HK-2 (cell line): ENCODE measurements at regions not wholly inside any gene's neighbourhood (a gene's known extent, or its start where the extent isn't known, plus 50 kb on each side); places are given as distances from the start of the nearest gene placed in this dataset.

ENCODE experiments used
- DNase-seq: peaks from one replicate; pipeline ENCODE4 v3.0.0-alpha.2; 2018; ENCODE audit not compliant: unreplicated experiment

DNA sequence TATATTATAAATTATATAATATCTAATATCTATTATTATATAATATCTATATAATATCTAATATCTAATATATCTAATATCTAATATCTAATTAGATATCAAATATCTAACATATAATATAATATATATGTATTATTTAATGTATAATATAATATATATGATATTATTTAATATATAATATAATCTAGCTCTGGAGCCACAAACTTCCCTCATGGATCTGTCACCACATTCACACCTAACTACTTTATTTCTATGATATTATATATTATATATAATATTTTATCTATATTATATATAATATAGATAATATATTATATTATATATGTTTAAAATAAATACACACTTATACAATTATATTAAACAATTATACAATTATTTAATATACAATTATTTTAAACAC is 667.5 kb downstream of the KCTD8 start:
- DNase-seq: no peak

DNA sequence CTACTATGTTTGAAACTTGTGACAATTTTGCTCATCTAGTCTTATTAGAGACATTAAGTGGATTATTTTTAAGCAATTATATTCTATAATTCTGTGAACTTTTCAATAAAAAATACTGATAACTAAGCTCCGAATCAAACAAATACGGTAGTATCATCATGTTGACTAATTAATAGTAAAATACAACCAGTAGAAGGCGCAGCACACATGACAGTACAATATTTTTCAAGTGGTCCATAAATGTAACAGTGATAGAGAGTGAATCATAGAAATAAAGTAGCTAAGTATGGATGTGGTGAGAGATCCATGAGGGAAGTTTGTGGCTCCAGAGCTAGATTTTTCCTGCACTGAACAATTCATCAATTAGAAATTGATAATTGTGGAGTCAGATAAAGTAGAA is 666.2 kb downstream of the KCTD8 start:
- no peak for DNase-seq

DNA sequence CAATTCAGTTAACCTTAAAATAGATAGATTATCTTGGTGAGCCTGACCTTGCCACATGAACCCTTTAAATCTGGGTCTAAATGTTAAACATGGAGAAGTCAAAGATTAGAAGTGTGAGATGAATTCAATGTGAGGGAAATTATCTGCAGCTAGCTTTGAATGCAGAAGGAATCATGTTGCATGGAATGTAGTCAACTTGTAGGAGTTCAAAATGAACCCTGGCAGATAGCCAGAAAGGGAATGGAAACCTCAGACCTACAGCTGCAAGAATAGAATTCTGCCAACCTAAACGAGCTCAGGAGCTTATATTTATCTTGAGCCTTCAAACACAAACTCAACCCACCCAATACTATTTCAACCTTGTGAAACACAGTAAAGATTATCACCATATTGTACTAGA is 632.5 kb downstream of the KCTD8 start:
- no peak for DNase-seq

DNA sequence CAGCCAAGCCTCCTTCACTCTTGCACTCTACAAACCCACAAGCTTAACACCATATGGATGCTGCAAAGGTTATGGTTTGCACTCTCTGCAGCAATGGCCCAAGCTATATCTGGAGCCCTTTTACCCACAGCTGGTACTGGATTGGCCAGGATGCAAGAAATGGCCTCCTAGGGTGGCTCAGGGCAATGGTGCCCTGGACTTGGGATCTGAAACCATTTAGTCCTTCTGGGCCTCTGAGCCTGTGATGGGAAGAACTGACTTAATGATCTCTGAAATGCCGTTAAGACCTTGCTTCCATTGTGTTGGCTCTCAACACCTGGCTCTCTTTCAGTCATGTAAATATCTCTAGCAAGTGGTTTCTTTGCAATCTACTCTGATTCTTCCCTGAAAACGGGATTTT is 626.0 kb downstream of the KCTD8 start:
- DNase-seq: no peak

DNA sequence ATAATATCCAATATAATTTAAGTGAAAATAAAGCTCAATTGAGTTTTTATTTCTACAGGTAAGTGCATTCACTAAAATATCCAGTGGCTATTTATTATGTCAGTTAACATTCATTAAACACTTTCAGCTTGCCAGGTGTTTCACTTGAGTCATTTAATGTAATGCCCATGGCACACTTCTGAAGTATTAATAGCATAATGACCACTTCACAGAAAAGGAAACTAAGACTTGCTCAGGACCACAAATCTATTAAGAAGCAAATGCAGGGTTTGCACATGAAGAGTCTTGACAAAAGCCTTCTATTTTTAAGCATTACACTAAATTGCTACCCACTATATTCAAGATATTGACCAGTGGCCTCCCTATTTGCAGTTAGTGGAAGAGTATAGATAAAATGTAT is 612.7 kb downstream of the KCTD8 start:
- no peak for DNase-seq

DNA sequence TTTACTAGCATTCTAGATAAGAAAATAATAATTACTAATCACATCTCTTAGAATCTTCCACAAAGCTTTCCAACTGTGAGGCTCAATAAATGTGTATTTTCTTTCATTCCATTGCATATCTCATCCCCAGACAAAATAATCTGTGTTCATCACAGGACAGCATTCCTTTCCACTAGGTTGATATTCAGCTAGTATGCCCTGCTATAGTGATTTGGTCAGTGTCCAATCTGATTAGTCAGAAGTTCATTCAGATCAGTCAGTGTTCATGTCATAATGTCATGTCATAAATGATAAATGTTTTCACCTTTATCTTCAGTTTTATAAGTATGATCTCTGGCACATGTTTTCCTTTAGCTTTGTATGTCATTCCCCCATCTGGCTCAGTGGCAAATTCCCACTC is 611.4 kb downstream of the KCTD8 start:
- DNase-seq: no peak

DNA sequence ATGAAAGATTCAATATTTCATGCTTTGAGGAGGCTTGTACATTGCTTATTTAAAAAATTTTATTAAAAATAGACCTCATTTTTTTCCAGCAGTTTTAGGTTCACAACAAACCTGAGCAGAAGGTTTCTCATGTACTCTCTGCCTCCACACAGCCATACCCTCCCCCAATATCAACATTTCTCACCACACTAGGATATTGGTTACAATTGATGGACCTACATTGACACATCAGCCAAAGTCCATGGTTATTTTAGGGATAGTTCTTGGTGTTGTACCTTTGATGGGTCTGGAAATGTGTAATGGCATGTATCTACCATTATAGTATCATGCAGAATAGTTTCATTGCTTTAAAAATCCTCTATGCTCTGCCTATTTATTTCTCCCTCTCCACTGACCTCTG is 611.0 kb downstream of the KCTD8 start:
- no peak for DNase-seq

DNA sequence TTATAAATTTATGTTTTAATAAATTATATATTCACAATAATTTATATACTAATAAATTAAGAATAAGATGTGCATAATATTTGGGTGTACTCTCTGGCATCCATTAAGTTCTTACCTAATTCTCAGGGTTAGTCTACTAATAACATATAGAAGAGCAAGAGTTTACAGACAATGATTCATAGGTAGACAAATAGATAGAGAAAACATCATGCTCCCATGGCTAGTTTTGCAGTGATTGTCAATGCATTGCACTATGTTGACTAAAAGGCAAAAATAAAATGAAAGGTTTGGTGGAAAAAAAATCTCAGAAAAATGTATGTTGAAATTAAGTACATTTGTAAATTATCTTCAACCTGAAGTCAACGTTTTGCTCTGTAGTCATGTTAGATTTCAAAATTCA is 606.0 kb downstream of the KCTD8 start:
- DNase-seq: no peak

DNA sequence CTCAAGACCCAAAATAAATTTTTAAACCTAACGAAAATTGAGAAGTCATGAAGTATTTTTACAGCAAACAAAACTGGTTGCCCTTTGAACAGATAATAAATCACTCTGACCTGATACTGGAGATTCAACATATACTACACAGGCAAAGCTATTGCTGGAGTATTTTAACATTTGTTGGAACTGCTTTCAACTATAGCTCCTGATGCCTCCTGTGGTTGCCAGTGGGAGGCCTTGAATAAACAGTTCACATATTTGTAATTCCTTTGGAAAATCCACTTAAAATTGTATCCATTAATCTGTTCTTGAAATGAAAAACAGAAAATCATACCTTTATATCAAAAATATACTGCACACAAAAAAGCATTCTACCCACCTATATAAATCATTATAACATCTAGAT is 605.1 kb downstream of the KCTD8 start:
- DNase-seq: no peak

DNA sequence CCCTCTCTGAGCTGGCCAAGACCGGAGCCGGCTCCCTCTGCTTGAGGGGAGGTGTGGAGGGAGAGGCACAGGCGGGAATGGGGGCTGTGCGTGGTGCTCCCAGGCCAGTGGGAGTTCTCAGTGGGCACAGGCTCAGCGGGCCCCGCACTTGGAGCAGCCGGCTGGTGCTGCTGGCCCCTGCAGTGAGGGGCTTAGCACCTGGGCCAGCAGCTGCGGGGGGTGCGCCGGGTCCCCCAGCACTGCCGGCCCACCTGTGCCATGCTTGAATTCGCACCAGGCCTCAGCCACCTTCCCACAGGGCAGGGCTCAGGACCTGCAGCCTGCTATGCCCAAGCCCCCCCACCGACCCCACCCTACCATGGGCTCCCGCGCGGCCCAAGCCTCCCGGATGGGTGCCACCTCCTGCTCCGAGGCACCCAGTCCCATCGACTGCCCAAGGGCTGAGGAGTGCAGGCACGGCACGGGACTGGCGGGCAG is 602.5 kb downstream of the KCTD8 start:
- no peak for DNase-seq

DNA sequence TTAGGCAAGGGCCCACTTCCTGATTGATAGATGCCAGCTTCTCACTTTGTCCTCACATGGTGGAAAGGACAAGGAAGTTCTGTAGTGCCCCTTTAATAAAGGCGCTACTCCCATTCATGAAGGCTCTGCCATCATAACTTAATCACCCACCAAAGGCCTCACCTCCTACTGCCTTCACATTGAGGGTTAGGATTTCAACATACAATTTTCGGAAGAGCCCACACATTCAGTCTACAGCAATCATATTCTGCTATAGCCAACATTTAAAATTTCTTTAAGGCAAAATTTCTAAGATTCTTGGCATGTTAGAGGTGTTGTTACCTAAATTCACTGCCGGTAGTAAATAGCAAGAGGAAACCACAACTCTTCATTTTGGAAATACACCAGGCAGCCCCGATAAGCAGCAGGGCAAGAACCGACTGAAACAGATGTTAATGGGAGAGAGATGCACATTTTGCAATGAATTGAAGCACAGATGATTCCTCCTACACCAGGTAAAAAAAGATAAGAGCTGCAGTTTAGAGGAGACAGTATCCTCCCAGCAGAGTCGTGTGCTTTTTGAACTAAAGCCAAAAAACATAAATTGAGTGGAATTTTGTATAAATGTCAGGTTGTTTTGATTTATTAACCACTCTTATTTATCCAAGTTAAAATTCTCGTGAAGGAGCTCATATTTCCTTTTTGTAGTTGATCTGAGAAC is 594.9 kb downstream of the KCTD8 start:
- DNase-seq: no peak

DNA sequence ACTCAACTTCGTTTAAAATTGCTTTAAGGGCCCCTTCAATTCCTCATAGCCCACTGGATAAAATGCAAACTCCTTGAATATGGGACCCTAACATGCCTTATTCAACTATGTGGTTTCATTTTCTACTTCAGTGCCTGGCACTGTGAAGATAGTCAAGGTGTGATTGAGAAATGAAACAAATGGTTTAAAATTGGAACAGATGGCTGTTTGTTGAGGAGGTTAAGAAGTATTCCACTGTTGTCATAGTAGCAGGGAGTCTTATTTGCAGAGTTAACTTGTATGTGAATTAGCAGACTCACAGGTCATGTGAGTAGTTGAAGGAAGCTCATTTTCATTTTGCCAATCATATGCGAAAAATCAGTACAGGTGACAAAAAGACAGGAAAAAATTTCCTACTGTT is 593.3 kb downstream of the KCTD8 start:
- no peak for DNase-seq

DNA sequence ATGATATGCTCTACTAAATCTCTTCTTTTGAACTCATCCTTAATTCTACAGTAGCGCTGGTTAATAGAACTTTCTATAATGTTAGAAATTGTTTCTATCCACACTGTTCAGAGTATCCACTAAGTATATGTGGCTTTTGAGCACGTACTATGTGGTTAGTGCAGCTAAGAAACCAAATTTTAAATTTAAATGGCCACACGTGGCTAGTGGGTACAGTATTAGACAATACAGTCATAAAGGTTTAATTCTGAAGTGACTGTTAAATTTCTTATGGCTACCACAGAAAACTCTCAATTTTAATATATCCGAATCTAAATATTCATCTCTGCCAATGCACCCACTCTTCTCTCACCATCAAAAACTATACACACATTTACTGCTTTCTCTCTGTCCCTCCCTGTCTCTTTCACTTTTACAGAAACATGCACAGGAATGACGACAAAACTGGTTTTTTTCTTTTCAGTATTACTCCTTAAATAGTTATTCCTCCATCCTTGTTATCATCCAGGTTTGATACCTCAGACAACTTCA is 583.9 kb downstream of the KCTD8 start:
- DNase-seq: no peak

DNA sequence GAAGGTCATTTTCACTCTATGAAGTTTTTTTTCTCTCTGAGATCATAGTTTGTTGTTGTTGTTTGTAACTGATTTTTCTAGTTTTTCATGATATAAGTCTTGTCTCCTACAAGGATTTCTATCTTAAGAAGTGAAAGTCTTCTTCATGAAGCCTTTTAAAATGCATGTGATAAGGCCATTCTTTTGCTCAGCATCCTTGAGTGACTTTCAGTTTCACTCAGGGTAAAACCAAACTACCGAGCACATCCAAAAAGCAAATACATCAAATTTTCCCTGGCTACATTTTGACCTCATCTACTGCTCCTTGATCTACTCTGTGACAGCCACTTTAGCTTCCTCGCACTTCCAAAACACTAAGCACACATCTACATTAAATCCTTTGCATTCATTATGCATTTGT is 580.7 kb downstream of the KCTD8 start:
- no peak for DNase-seq

DNA sequence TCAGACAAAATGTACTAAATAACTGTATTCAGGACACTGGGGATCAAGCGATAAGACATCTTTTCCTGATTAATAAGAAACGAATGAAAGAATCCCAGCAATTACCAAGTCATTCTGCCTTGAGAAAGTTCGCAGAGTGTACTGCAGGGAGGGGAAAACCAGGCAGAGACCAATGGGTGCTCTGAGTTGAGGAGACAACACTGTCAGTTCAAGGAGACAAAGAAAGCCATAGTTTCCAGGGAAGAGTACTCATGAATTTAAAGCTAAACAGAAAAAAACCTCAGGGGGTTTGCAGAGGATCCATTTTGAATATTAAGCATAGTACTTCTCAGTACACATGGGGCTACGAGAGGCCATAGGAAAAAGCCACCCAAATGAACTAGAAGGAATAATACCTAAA is 573.0 kb downstream of the KCTD8 start:
- DNase-seq: no peak

DNA sequence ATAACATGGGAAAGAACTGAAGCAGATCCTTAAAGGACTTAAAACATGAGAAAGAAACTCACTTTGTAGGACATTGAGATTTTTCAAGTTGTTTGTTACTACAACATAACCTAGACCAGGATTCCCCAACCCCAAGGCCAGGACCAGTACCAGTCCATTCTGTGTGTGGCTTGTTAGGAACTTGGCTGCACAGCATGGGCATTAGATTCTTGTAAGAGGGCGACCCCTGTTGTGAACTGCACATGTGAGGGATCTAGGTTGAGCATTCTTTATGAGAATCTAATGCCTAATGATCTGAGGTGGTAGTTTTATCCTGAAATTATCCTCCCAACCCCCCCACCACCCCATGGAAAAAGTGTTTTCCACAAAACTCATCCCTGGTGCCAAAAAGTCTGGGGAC is 566.1 kb downstream of the KCTD8 start:
- no peak for DNase-seq

DNA sequence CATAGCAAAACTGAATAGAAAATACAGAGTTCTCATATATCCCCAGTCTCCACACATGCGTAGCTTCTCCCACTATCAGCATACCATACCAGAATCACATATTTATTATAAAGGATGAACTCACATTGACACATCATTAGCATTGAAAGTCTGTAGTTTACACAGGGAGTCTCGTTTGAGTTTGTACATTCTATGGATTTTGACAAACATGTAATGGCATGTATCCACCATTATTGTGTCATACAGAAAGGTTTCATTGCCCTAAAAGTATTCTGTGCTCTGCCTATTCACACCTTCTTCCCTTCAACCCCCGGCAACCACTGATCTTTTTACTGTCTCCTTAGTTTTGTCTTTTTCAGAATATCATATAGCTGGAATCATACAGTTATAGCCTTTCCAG is 562.4 kb downstream of the KCTD8 start:
- DNase-seq: no peak

DNA sequence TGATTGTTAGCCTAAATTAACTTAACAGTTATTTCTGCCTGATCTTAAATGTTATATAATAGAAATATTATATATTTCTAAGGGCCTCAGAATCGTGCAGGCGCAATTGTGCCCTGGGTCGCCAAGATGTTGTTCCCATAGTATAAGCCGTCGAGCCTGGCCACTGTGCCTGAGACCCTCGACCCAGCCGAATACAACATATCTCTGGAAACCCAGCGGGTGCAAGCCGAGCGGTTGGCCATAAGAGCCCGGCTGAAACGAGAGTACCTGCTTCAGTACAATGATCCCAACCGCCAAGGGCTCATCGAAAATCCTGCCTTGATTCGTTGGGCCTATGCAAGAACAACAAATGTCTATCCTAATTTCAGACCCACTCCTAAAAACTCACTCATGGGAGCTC is 549.8 kb downstream of the KCTD8 start:
- no peak for DNase-seq

DNA sequence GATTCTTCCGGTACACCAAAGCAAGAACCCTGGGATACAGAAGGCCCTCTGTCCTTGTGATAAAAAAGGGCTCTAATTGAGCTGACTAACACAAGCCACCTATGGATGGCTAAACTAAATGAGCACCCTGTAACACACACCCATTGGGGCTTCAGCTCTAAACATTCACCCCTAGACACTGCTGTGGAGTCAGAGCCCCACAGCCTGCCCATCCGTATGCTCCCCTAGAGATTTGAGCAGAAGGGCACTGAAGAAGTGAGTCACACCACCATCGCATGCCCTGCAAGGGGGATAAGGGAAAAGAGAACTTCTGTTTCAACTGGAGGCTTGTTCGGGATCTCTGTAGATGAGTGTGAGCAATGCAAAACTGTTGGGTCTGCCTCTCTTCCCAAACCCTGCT is 545.2 kb downstream of the KCTD8 start:
- no peak for DNase-seq

DNA sequence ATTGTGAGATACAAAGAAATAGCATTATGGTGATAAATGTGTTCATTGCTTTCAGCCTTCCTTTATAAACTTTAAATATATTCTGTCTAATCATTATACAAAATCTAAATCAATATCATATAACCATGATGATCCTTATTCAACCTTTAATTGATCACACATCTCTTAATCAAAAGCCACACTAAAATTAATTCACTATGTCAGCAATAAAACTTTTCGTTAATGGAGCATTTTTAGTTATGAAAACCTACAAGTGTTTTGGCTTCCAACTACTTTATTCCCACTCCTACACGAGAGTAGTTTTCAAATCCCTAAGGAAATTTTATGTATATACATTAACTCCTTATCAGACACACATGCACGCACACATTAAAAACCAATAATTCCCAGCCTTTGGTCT is 530.2 kb downstream of the KCTD8 start:
- DNase-seq: no peak

DNA sequence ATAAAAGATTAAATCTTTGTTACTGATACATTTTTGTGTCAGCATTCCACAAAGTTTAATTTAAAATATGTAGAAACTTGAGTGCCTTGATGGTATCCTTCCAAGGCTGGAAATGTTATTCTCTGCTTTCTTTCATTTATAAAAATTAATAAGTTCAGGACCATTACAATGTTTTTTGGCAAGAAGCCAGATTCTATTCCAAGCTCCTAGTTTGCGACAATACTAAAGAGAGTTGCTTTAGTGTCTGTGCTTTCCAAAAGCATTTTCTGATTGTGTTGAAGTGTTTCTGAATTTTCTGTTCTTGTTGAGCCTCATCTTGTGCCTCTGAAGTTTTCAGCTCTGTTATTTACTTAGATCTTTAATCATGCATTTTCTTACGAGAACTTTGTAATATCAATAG is 516.2 kb downstream of the KCTD8 start:
- DNase-seq: no peak

DNA sequence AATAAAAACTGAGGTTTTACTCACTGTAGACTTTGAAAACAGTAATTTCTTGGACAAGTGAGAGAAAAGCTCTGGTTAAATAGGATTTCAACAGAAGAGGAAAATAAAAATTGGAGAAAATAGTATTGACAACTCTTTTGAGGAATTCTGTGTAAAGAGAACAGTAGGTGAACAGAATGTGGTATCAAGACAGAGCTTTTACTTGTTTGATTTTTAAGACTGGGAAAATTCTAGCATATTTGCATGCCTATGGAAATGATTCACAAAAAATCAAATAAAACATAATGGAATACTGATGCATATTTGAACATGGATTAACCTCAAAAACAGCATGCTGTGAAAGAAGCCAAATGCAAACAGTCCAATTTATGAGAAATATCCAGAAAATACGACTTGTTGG is 504.6 kb downstream of the KCTD8 start:
- no peak for DNase-seq

DNA sequence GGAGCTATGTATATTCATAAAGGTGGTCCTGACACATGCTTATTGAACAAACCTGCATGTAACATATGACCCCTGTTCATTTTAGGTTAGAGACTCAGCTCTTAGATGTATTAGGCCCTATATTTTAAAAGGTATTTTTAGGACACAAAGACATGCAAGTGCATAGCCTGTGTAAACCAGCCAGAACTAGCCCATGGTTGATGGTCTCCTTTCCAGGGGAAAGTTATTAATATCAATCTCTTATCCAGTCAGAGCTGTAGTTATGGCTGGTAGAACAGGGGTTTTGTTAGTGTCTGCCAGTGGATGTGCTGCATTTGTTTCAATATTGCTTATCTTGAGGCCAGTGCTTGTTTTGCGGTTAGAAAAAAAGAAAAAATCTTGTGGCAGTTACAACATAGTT is 488.6 kb downstream of the KCTD8 start:
- DNase-seq: no peak

DNA sequence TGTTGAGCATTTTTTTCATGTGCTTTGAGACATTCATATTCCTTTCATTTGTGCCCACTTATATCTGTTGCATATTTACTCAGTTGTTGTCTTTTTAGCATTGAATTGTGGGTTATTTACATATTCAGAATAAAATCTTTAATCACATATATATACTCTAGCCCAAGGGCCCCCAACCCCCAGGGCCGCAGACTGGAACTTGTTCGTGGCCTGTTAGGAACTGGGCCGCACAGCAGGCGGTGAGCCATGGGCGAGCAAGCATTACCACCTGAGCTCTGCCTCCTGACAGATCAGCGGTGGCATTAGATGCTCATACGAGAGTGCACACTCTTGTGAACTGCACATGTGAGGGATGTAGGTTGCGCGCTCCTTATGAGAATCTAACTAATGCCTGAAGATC is 480.6 kb downstream of the KCTD8 start:
- no peak for DNase-seq
